GM12875 (cell line): ENCODE measurements at regions not wholly inside any gene's neighbourhood (a gene's known extent, or its start where the extent isn't known, plus 50 kb on each side); places are given as distances from the start of the nearest gene placed in this dataset.
"Not testable (repeated sequence)": the region's sequence is repeated elsewhere in the genome, so short reads cannot be mapped to it uniquely, and the experiment has no call there.

Source experiments
- H3K4me3 ChIP-seq: one replicate; pipeline ENCODE4 v1.5.1; 2011; ENCODE audit warnings: low read depth, low read length, control low read depth
- TF ChIP-seq, protein P1 (sequence below): IDR thresholded peaks from 2 replicates; pipeline ENCODE4 v1.5.1; 2011; ENCODE audit warnings: low read depth, mild to moderate bottlenecking, control low read depth, inconsistent platforms, low read length, moderate library complexity, borderline replicate concordance; ENCODE audit not compliant: insufficient read depth

DNA sequence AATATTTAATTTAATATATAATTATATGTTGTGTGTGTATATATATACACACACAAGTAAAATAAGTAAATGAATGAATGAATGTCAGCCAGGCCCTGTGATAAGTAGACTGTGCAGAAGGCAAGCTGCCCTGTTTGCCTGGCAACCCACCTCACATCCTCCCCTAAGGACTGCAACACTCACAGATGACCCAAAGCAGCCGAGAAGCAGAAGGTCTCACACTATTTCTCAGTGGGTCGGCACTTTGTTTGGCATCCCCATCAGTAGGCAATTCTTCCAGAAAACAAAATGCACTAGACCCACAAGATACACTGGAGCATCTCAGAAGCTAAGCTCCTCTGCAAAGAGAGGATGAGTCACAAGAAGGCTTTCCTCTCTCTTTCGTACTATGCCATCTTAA is 152.1 kb upstream of the GRAMD2B start:
- no peak overlapping the region for H3K4me3 ChIP-seq
- TF ChIP-seq, protein P1, sequence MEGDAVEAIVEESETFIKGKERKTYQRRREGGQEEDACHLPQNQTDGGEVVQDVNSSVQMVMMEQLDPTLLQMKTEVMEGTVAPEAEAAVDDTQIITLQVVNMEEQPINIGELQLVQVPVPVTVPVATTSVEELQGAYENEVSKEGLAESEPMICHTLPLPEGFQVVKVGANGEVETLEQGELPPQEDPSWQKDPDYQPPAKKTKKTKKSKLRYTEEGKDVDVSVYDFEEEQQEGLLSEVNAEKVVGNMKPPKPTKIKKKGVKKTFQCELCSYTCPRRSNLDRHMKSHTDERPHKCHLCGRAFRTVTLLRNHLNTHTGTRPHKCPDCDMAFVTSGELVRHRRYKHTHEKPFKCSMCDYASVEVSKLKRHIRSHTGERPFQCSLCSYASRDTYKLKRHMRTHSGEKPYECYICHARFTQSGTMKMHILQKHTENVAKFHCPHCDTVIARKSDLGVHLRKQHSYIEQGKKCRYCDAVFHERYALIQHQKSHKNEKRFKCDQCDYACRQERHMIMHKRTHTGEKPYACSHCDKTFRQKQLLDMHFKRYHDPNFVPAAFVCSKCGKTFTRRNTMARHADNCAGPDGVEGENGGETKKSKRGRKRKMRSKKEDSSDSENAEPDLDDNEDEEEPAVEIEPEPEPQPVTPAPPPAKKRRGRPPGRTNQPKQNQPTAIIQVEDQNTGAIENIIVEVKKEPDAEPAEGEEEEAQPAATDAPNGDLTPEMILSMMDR: no peak

DNA sequence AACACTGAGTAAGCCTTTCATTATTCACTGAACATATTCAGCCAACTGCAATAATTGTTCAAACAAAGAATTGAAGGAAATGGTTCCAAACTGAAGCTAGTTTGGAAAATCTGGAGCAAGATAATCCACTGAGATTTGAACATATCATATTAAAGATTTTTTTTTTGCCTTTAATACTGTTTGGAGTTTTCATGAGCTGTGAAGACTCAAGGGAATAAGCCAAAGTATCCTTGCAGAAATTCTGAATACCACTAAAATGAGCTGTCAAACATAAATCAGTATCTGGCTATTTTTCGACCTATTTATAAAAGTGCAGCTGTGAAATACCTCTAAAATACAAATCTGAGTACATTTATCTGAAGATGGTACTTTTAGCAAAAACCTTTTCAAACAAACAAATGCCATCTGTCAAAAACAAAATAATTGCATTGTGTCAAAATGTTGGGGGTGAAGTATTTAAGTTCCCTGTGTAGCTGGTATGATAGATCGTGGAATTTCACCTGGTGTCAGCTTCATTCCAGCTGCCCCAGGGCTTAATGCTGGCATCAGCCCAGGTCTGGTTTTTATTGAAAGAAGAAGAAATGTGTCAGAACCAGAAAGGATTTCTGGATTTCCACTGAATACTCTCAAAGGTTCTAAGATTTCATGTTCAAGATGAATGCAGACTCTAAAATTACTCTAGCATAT is 149.0 kb upstream of the GRAMD2B start:
- H3K4me3 ChIP-seq: no peak overlapping the region
- TF ChIP-seq, protein P1: no peak

DNA sequence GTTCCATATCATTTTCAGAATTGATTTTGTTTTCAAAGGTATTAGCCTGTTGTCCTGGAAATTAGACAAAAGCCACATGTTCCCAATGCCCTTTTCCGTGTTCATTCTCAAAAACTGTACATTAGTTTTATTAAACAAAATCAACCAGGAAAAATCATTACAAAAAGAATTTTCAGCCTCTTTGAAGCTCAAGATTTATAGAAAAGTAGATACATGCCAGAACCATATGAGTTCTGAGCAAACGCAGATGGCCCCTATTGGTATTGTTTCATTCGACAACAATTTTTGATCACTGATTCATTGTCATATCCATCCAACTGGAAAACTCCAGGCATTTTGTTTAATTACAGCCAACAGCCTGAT is 148.5 kb upstream of the GRAMD2B start:
- TF ChIP-seq, protein P1: no peak
- H3K4me3 ChIP-seq: no peak overlapping the region

DNA sequence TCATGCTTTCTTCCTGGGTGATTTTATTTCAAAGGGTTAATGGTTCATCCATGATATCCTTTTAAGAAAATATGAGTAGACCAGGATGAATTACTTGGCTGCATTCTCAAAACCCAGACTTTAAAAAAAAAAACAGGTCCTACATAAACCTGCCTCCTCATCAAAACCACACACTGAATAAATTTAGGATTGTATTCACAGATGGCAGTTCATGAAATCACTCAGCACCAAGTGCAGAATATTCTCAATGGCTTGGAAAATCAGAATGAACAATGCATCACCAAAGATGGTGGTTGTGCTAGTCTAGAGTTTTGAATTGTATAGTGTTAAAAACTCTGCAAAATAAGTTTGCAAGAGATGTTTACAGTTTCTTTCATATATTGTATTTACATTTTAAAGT is 145.4 kb upstream of the GRAMD2B start:
- TF ChIP-seq, protein P1: no peak
- H3K4me3 ChIP-seq: no peak overlapping the region

DNA sequence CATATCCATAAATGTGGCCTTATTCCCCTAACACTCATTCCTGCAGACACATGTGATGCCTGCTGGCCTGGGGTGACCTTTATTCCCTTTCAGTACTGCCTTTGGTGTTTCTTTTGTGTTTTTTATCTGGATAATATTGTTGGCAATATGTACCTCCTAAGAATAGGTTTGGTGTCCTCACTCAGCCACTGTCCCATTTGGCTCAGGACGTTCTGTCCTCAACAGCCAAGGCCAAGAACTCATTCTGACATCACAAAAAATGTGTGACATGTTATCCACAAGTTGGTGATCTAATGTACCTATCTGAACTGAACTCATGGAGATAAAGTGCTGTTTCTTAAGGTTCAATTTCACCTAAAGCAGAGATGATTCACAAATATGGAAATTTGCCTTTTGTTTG is 142.9 kb upstream of the GRAMD2B start:
- TF ChIP-seq, protein P1: no peak
- H3K4me3 ChIP-seq: no peak overlapping the region

DNA sequence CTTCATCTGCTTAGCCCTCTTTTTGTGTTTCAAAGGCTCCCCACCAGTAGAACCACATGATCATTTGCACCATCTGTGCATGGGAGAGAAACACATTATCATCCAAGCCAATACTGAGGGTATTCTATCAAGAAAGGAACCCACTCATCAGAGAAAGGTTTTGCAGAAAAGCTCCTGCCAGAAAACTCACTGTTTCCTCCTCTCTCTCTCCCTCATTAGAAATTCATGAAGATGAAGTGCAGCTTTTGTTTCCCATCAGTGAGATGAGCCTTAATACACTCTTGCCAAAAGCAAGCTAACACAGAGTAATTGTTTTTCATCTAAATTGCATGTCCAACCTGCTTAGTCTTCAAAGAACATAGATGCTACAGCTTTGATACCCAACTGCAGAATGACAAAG is 142.4 kb upstream of the GRAMD2B start:
- H3K4me3 ChIP-seq: no peak overlapping the region
- TF ChIP-seq, protein P1: no peak

DNA sequence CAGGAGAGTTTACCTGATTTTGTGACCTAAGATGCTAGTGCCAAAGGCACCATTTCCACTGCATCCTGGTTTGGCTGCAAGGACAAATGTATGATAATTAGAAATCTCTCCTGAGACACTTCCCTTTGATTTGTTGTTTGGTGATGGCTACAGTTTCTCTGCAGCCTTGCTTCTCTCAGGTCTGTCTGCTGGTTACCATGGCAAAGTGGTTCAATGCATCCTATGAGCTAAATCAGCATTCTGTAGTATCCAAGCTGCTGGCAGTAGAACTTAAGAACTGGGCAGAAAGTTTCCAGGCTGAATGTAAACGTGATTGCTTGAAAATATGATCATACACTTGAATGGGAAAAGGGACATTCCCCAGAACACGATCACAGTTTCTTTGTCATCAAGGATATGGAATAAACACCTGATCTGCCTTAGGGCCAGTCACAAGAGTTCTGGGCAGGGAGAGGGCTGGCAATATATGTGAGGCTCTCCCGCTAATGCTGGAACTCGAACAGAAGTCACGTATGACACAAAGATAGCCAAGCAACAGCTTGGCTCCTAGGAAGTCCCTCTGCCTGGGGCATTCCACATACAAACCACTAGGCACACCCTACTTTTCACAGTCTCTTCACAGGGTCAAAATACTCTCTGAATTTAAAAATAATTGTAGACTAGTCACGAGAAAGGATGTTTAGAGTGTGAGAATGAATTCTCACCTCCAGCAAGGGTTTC is 138.1 kb upstream of the GRAMD2B start:
- TF ChIP-seq, protein P1: no peak
- no peak overlapping the region for H3K4me3 ChIP-seq

DNA sequence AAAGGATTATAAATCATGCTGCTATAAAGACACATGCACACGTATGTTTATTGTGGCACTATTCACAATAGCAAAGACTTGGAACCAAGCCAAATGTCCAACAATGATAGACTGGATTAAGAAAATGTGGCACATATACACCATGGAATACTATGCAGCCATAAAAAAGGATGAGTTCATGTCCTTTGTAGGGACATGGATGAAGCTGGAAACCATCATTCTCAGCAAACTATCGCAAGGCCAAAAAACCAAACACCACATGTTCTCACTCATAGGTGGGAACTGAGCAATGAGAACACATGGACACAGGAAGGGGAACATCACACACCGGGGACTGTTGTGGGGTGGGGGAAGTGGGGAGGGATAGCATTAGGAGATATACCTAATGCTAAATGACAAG is 127.1 kb upstream of the GRAMD2B start:
- not testable (repeated sequence) for H3K4me3 ChIP-seq
